PFSK-1 (cell line): ENCODE measurements at regions not wholly inside any gene's neighbourhood (a gene's known extent, or its start where the extent isn't known, plus 50 kb on each side); places are given as distances from the start of the nearest gene placed in this dataset.

Experiments
- FOXP2 ChIP-seq: optimal IDR thresholded peaks from 2 replicates; pipeline ENCODE3; 2011; ENCODE audit warnings: borderline replicate concordance, control low read depth, inconsistent platforms; ENCODE audit not compliant: insufficient read depth; ENCODE audit errors: extremely low read length, extremely low read depth
- POLR2AphosphoS5 ChIP-seq: IDR thresholded peaks from 2 replicates; pipeline ENCODE4 v1.6.1; 2012; ENCODE audit warnings: low read depth, mild to moderate bottlenecking, control low read depth, low read length, moderate library complexity

- TF ChIP-seq POLR2AphosphoS5: no peak
- no peak for TF ChIP-seq FOXP2
Observed at GRCh38 chr1:232414100-232414499, 215.8 kb downstream of the SIPA1L2 start.
